GM12864 (cell line): ENCODE measurements at regions not wholly inside any gene's neighbourhood (a gene's known extent, or its start where the extent isn't known, plus 50 kb on each side); places are given as distances from the start of the nearest gene placed in this dataset.

ENCODE experiments used
- DNase-seq: peaks from one replicate; pipeline ENCODE4 v3.0.0-alpha.2; 2011; ENCODE audit warnings: low read depth
- H3K4me3 ChIP-seq: 2 replicates; pipeline ENCODE4 v1.5.1; 2011; ENCODE audit warnings: mild to moderate bottlenecking, low read depth, low read length, control low read depth
- TF ChIP-seq, protein P1 (sequence below): IDR thresholded peaks from 2 replicates; pipeline ENCODE4 v1.5.1; 2011; ENCODE audit warnings: low read depth, mild to moderate bottlenecking, moderate library complexity, low read length, control low read depth, inconsistent platforms; ENCODE audit errors: missing control alignments

DNA sequence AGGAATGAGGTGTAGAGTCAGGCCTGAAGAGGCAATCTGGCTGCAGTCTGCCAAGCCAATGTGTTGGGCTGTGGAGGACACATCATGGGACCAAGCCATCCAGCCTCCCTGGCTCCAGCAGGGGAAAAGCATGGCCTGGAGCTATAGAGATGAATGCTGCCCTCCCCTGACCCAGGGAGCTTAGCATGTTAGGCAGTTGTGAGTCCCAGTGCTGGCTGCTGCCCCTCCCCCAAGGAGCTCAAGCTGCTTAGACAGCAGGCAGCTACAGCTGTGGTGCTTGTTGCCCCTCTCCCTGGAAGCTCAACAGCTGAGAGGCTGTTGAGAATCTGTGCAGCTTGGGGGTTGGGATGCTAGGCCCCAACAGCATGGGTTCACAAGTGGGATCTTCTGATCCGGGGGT, 85.6 kb upstream of the DNAJC19 start:
- DNase-seq: no peak
- no peak overlapping the region for H3K4me3 ChIP-seq
- TF ChIP-seq, protein P1, sequence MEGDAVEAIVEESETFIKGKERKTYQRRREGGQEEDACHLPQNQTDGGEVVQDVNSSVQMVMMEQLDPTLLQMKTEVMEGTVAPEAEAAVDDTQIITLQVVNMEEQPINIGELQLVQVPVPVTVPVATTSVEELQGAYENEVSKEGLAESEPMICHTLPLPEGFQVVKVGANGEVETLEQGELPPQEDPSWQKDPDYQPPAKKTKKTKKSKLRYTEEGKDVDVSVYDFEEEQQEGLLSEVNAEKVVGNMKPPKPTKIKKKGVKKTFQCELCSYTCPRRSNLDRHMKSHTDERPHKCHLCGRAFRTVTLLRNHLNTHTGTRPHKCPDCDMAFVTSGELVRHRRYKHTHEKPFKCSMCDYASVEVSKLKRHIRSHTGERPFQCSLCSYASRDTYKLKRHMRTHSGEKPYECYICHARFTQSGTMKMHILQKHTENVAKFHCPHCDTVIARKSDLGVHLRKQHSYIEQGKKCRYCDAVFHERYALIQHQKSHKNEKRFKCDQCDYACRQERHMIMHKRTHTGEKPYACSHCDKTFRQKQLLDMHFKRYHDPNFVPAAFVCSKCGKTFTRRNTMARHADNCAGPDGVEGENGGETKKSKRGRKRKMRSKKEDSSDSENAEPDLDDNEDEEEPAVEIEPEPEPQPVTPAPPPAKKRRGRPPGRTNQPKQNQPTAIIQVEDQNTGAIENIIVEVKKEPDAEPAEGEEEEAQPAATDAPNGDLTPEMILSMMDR: no peak

DNA sequence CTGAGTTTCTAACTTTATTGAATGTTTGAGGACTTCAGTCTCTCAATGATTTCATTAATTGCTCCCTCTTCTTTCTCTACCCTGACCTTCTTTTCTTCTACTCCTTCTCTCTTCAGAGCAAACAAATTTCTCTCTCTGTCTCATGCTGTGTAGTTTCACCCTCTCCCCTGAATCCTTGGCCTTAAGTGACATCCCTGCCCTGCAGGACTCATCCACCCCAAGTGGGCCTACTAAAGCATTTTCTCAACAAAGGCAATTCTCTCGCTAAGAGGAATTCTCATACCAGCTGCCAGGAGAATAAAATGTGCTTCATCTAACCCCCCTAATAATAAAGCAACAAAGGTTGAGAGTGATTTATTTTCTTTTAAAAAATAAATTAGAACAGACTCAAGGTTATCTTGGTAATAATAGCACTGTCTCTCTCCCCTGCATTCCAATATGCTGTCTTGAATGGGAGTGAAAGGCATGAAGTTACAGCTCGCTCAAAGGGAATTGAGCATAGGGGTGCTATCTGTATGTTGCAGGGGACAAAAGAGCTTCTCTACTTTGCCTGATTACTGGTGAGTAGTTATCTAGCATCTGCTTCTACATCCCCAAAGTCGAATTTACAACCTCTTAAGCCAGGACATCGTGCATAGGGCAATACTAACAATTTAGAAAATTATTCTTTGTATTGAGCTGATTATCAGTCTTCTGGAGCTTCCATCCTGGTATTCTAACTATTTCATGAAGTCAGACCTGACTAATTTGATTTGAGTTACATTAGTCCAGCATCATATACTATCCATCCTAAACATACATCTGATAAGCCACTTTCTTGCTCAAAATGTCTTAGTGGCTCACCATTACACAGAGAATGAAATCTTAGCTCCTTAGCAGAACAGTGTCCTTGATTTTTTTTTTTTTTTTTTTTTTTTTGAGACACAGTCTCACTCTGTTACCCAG, 76.9 kb upstream of the DNAJC19 start:
- TF ChIP-seq, protein P1: no peak

DNA sequence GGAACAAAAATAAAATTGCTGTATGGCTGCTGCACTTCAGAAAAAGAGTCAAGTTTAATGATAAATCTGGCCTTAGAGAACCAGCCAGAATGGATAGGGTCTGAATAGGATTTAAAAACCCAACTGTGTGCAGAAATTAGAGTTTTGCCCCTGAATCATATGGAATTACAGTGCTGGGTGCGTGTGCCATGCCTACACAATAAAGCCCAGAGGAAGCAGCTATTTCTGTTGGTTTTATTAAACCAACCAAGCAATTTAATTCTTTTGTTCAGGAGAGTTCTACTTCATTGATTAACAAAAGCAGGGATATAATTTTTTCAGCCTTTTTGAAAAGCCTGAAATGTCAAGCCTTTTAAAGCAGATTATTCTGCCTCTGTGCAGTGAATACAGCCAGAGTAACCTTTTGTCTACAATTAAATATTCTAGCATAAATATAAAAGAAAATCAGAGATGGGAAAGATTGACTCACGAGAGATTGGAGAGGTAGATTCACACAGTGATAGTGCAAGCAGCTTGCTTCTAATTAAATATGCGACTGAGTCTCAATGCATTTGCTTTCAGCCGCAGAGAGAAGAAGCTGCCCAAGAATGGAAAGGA, 66.7 kb upstream of the DNAJC19 start:
- TF ChIP-seq, protein P1: no peak
- DNase-seq: no peak
- no peak overlapping the region for H3K4me3 ChIP-seq

More for the DNA sequence above, 76.9 kb upstream of the DNAJC19 start:
- no peak overlapping the region for H3K4me3 ChIP-seq
- DNase-seq: no peak

DNA sequence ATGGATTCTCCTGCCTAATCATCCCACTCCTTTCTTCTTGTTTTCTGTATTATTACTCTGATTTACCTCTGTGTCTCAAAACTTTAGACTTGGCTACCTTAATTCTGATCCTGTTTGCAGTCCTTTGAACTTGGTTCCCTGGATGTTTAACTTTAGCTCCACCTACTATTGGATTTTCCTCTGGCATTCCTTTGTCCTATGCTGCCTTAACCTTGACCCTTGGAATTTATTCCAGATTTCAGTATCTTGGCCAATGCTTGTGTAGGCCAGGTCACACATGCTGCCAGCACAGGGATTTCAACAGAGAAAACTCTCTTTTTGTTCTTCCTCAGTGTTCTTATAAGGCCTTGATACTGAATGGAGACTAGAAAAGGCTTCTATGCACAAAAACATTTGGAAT, 65.0 kb upstream of the DNAJC19 start:
- no peak overlapping the region for H3K4me3 ChIP-seq
- TF ChIP-seq, protein P1: no peak
- no peak for DNase-seq

DNA sequence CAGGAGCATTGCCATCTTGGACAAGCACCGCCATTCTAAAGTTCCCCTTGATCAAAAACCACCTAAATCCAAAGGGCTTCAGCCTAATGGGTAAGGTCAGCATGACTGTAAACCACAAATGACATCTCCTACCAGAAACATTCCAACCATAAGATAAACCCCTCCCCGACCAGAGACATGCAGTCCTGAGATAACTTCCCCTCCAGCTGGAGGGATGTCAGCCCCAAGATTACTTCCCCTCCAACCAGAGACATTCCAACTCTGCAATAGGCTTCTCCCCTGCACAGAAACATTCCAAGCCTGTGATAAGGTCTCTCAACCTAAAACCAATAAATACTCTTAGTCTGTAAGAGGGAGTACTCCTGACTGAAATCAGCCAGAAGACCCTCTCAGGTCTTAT, 62.7 kb upstream of the DNAJC19 start:
- H3K4me3 ChIP-seq: no peak overlapping the region
- TF ChIP-seq, protein P1: no peak
- DNase-seq: no peak

DNA sequence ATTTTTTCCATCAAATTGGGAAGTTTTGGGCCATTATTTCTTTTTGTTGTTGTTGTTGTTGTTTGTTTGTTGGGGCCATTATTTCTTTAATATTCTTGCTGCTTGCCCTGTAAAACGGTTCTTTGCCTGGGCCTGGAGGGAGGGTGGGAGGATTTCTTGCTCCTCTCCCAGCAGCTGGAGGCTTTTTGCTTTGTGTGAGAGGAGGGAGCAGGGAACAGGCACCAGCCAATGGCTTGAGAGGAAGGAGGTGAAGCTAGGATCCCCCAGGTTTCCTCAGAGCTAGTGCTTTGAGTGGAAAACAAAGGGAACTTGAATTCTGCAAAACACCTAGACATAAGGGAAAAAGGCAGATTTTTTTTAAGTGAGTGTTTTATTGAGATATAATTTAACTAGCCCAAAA, 61.2 kb upstream of the DNAJC19 start:
- DNase-seq: no peak
- TF ChIP-seq, protein P1: no peak
- H3K4me3 ChIP-seq: no peak overlapping the region
